Activated naive CD8-positive, alpha-beta T cell treated with anti-CD3 and anti-CD28 coated beads, Interleukin-2, amount 10 ng/mL, durations not matched to agents 7 days and 5 days (primary cell): ENCODE measurements at regions not wholly inside any gene's neighbourhood (a gene's known extent, or its start where the extent isn't known, plus 50 kb on each side); places are given as distances from the start of the nearest gene placed in this dataset.

ENCODE experiments used
- ATAC-seq: fragments of 150-1000 bp; cut with Tn5 transposase; one replicate; pipeline ENCODE4 v1.10.0; 2021; ENCODE audit warnings: low read depth, moderate library complexity
- POLR2A ChIA-PET: fragments of 350-600 bp; sonication (Branson Sonifier 250); formaldehyde crosslinking; loops from one replicate; lab custom pipeline; 2021; ENCODE audit warnings: antibody characterized with exemption; lab: Charles Lee
- DNase-seq: peaks from one replicate; pipeline ENCODE4 v3.0.0; 2021
- H3K27ac Mint-ChIP-seq: one replicate; pipeline ENCODE4 v1.8.0; 2022; ENCODE audit warnings: mild to moderate bottlenecking, mixed read lengths
- H3K27me3 Mint-ChIP-seq: one replicate; pipeline ENCODE4 v1.8.0; 2022; ENCODE audit warnings: mild to moderate bottlenecking, moderate library complexity, mixed read lengths
- H3K36me3 Mint-ChIP-seq: one replicate; pipeline ENCODE4 v1.8.0; 2021; ENCODE audit warnings: mild to moderate bottlenecking, mixed read lengths
- H3K4me1 Mint-ChIP-seq: one replicate; pipeline ENCODE4 v1.8.0; 2021; ENCODE audit warnings: mixed read lengths
- H3K4me3 Mint-ChIP-seq: one replicate; pipeline ENCODE4 v1.8.0; 2022; ENCODE audit warnings: mild to moderate bottlenecking, moderate library complexity, mixed read lengths
- H3K9me3 Mint-ChIP-seq: one replicate; pipeline ENCODE4 v1.8.0; 2021; ENCODE audit warnings: mixed read lengths

DNA sequence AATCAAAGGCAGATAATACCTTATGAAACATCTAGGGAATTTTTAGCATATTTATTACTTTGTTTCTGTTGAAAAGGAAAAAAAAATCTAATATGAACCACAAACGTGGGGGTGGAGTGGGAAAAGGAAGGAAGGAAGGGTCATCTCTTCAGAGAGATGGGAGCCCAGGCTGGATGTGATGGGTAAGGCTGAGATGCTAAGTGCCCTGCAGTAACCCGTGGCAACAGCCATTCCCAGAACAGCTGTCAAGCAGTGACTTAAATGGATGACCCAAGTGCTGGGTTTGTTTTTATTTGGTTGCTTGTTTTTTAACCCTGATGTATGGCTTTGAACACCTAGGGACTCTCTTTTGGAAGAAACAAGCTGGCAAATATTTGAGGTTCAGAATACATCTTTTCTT, 50.7 kb upstream of the KLF7 start:
- H3K9me3 Mint-ChIP-seq: peaks cover 3% of the 10 kb centered on the region
- H3K4me1 Mint-ChIP-seq: no peaks in the 10 kb centered on the region
- DNase-seq: no peak
- H3K36me3 Mint-ChIP-seq: no peaks in the 10 kb centered on the region
- H3K27ac Mint-ChIP-seq: no peak overlapping the region
- no peak for ATAC-seq
- POLR2A ChIA-PET: no interaction called here
- no peak overlapping the region for H3K4me3 Mint-ChIP-seq
- H3K27me3 Mint-ChIP-seq: peaks cover 8% of the 10 kb centered on the region

DNA sequence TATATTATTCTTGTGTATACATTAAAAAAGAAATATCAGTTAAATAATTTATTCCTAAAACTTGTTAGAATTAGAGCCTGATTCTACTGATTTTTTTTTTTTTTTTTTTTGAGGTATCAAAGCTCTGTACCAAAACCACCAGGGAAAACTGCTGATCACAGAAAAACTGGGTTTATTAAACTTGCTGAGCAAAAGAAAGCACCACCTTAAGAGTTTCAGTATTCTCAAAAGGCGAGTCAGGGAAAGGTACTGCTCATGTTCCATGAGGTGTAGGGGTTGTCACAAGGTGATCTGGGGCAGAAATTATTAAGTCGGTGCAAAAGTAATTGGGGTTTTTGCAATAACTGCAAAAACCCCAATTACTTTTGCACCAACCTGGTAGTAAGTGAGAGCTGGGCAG, 51.7 kb upstream of the KLF7 start:
- ATAC-seq (no peak), DNase-seq (no peak)
- no peaks in the 10 kb centered on the region for H3K9me3 Mint-ChIP-seq
- H3K36me3 Mint-ChIP-seq: no peaks in the 10 kb centered on the region
- H3K27ac Mint-ChIP-seq: no peak overlapping the region
- POLR2A ChIA-PET: interaction anchor here (1.4 kb wide), 1 partner anchor 75 kb away, joined by 4 read pairs; no protein-coding TSS in a partner anchor
- H3K4me3 Mint-ChIP-seq: no peak overlapping the region
- no peaks in the 10 kb centered on the region for H3K4me1 Mint-ChIP-seq
- peaks cover 9% of the 10 kb centered on the region for H3K27me3 Mint-ChIP-seq

DNA sequence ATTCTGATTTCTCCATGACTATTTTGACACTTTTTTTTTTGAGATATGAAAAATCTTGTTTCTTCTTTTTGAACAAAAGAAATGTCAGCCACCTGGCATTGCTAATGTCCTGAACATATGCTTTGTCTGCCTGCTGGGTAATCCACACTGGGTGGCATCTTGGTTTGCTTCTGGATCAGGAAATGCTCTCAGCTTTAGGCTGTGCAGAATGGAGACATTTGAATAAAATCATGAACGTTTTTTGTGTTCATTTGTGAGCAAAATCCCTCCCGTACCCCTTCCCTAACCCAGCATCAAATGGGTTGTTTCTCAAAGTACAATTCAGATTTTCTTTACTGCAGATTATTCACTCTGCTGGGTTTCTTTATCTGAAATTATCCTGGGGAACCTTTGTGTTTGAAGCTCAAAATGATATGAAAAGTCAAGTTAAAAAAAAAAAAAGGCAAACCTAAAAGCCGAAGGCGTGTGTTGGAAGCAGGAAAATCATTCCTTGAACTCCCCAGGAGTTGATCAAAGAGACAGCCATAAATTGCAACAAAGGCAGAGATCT, 53.4 kb upstream of the KLF7 start:
- H3K4me1 Mint-ChIP-seq: peaks cover 5% of the 10 kb centered on the region
- POLR2A ChIA-PET: no interaction called here
- peaks cover 9% of the 10 kb centered on the region for H3K27me3 Mint-ChIP-seq
- H3K27ac Mint-ChIP-seq: no peak overlapping the region
- ATAC-seq (no peak), DNase-seq (no peak)
- H3K36me3 Mint-ChIP-seq: no peaks in the 10 kb centered on the region
- H3K4me3 Mint-ChIP-seq: no peak overlapping the region
- H3K9me3 Mint-ChIP-seq: no peaks in the 10 kb centered on the region

DNA sequence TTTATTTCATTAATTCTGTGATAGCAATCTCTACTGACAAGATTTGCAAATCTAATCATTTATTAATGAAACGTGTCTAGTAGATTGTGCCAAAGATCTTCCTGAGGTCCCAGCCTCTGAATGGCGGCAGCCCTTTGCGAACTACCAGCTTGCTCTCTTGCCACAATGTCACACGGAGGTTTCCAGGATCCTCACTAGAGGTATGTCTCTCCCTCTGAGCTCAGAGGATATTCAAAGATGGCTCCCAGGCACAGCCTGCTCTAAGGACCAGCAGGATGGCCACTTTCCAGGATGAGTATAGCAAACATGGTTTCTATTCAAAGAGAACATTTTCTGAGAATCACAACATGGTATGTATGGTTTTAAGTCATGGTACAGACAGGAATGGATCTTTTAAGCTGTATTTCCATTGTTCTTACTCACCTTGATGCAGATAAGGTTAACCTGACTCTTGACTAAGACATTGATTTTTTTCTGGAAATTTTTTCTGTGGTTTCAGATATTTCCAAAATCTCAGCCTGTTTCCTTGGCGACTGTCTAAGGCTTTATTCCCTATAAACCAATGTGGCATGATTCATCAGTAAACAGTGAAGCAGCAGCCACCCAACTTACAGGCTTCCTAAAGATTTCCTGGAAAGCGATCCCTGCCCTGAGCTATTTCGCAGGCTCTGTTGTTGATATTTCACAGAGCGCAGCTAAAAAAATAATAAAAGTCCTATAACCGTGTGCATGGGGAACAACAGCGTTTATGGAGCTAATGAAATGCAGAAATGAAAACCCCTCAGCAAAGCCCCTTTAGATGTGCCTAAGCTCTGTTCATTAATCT, 54.1 kb upstream of the KLF7 start:
- Mint-ChIP-seq H3K27ac (no peak overlapping the region), H3K4me3 (no peak overlapping the region), H3K9me3 (no peaks in the 10 kb centered on the region), H3K36me3 (no peaks in the 10 kb centered on the region), H3K27me3 (peaks cover 9% of the 10 kb centered on the region), H3K4me1 (peaks cover 10% of the 10 kb centered on the region)
- POLR2A ChIA-PET: no interaction called here
- DNase-seq (no peak), ATAC-seq (no peak)

DNA sequence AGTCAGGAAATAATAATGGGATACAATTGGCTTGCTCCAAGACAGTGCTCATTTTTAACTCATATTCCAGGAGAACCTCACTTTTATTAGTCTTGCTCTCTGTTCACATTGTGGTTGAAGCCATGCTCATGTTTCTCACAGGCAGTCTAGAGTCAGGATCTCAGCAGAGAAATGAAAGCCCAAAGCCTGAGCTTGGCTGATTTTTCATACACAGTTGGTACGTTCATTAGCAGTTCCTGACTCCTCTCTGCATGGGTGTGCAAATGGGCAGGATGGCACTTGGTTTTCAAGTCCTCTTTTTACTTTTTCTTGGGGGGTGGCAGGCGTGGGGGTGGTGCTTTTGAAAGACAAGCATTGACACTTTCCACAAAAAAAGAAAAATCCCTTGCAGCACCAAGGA, 56.0 kb upstream of the KLF7 start:
- H3K4me1 Mint-ChIP-seq: peaks cover 28% of the 10 kb centered on the region
- no peaks in the 10 kb centered on the region for H3K36me3 Mint-ChIP-seq
- H3K27ac Mint-ChIP-seq: no peak overlapping the region
- DNase-seq: no peak
- peaks cover 9% of the 10 kb centered on the region for H3K27me3 Mint-ChIP-seq
- ATAC-seq: no peak
- POLR2A ChIA-PET: interaction anchor here (0.7 kb wide), 1 partner anchor 58 kb away, joined by 3 read pairs; no protein-coding TSS in a partner anchor
- no peak overlapping the region for H3K4me3 Mint-ChIP-seq
- no peaks in the 10 kb centered on the region for H3K9me3 Mint-ChIP-seq

DNA sequence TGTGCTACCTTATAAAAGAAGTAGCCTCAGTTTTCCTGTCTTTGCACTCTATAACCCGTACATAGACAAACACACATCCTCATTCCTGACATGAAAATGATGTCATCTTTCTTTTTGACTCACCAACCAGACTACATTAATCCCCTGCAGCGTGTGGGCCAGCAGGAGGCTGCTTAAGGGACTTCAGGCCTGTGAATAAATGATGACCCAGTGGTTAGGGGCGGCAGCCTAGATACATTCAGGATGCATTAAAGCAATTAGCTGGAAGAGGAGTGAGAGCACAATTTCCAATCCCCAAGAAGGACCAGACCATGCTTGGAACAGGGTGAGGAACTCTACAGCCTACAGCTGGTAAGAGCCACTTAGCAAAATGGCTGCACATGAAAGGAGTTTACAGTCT, 57.3 kb upstream of the KLF7 start:
- H3K36me3 Mint-ChIP-seq: no peaks in the 10 kb centered on the region
- DNase-seq: no peak
- H3K4me3 Mint-ChIP-seq: no peak overlapping the region
- H3K4me1 Mint-ChIP-seq: peaks cover 30% of the 10 kb centered on the region
- POLR2A ChIA-PET: no interaction called here
- no peak overlapping the region for H3K27ac Mint-ChIP-seq
- no peaks in the 10 kb centered on the region for H3K9me3 Mint-ChIP-seq
- H3K27me3 Mint-ChIP-seq: peaks cover 12% of the 10 kb centered on the region
- no peak for ATAC-seq

DNA sequence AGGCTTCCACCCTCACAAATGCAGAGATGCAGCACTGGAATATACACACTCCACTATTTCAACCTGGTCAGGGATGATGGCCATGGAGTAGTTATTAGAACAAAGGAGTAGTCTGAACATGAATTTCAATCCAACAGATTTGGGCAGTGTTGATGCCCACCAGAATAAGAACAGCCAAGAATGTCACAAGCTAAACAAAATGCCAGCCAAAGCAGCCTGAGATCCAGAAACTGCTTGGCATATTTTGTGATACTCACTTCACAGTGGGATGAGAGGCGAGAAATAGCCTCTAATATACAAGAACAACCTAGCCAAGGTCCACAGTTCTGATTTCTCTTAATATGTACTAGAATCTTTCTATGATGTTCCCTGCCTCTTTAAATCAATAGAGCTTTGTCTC, 58.6 kb upstream of the KLF7 start:
- POLR2A ChIA-PET: no interaction called here
- Mint-ChIP-seq H3K27me3 (peaks cover 9% of the 10 kb centered on the region), H3K27ac (no peak overlapping the region), H3K4me1 (peaks cover 30% of the 10 kb centered on the region), H3K4me3 (no peak overlapping the region), H3K36me3 (no peaks in the 10 kb centered on the region), H3K9me3 (no peaks in the 10 kb centered on the region)
- DNase-seq (no peak), ATAC-seq (no peak)

DNA sequence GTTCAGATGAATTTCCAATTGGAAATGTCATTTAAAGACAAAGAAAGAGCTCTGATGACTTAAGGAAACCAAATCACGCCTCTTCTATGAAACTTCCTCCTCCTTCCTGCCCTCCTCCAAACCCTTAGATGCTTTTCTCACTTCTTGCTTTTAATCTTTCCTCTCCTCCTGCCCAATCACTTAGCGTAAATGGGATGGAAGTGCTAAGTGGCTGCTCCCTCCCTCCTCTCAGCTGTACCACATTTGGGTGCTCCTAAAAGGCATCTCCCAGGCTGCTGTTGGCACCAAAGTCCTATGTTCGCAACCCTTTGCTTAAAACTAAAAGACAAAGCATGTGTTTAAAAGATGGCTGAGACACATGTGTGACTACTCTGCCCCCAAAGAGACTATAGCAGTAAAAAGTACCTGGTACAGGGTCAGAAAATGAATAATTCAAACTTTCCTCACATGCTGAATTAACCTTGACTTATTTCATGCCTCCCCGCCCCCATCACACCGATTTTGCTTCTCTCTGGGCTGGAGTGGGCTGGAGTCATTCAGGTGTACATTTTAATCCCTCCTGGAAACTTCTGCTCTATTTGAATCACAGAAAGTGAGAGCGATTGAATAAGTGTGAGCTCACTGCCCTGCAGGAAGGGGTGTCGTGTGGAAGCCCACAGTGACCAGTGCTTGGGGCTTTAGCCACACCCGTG, 59.2 kb upstream of the KLF7 start:
- Mint-ChIP-seq H3K4me3 (no peak overlapping the region), H3K4me1 (peaks cover 30% of the 10 kb centered on the region), H3K27ac (peak overlapping the region; percentile 14), H3K27me3 (peaks cover 6% of the 10 kb centered on the region), H3K36me3 (no peaks in the 10 kb centered on the region), H3K9me3 (no peaks in the 10 kb centered on the region)
- no peak for ATAC-seq
- POLR2A ChIA-PET: no interaction called here
- DNase-seq: no peak

DNA sequence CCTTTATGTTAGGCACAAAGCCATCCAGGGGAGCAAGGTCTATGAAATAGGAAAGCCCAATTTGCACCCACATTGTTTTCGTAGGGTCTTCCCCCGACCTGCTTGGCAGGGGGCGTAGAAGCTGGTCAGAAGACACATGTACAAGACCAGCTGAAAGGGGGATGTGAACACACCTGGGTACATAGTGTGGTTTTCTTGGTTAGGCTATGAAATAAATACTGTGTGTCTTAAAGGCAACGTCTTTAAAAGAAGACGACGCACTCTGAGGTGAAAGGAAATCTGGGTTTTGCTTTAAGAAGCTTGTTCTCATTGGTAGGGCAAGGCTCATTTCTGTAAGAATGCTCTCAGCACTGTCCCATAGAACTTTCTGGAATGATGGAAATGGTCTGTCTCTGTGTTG, 60.0 kb upstream of the KLF7 start:
- Mint-ChIP-seq H3K4me3 (no peak overlapping the region), H3K27ac (no peak overlapping the region), H3K36me3 (no peaks in the 10 kb centered on the region), H3K27me3 (peaks cover 6% of the 10 kb centered on the region), H3K4me1 (peaks cover 32% of the 10 kb centered on the region), H3K9me3 (peaks cover 1% of the 10 kb centered on the region)
- POLR2A ChIA-PET: interaction anchor here (0.8 kb wide), 1 partner anchor 82 kb away, joined by 3 read pairs; no protein-coding TSS in a partner anchor
- DNase-seq (no peak), ATAC-seq (peak; percentile 45)

DNA sequence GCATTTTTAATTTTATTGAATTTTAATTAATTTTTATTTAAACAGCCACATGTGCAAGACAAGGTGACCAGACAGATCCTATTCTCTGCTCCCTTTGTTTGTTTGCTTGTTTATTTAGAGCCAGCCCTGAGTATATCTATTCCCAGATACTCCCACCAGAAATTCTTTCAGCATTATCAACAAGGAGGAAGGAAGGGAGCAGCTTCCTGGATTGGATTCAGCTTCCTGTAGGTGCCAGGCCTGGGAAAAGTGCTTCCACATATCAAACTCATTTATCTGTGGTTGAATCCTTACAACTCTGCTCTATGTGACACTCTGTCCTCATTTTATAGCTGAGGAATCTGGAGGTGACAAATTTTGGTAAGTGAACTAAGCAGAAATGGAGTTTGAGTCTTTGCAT, 60.5 kb upstream of the KLF7 start:
- POLR2A ChIA-PET: interaction anchor here (0.8 kb wide), 1 partner anchor 83 kb away, joined by 3 read pairs; no protein-coding TSS in a partner anchor
- DNase-seq (no peak), ATAC-seq (no peak)
- Mint-ChIP-seq H3K4me3 (no peak overlapping the region), H3K27me3 (peaks cover 6% of the 10 kb centered on the region), H3K9me3 (peaks cover 1% of the 10 kb centered on the region), H3K36me3 (no peaks in the 10 kb centered on the region), H3K4me1 (peaks cover 36% of the 10 kb centered on the region), H3K27ac (no peak overlapping the region)

DNA sequence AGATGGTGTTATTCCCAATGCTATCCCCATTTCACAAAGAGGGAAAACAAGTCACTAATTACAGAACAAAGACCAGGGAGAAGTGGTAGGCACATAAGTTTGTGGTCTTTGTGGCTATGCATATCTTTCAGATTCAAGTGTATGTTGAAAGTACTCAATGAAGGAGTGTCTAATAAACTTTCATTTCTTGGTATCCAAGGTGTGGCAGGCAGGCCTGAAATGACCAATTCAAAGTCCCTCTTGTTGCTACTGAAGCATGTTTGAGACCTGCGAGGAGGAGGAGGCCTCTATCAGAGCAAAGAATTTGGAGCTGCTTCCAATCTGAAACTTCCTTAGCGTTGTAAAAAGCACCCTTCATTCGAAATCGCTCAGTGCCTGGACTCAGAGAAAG, 60.9 kb upstream of the KLF7 start:
- Mint-ChIP-seq H3K27ac (no peak overlapping the region), H3K36me3 (no peaks in the 10 kb centered on the region), H3K27me3 (peaks cover 2% of the 10 kb centered on the region), H3K4me1 (peaks cover 40% of the 10 kb centered on the region), H3K4me3 (no peak overlapping the region), H3K9me3 (peaks cover 1% of the 10 kb centered on the region)
- ATAC-seq (no peak), DNase-seq (no peak)
- POLR2A ChIA-PET: no interaction called here

DNA sequence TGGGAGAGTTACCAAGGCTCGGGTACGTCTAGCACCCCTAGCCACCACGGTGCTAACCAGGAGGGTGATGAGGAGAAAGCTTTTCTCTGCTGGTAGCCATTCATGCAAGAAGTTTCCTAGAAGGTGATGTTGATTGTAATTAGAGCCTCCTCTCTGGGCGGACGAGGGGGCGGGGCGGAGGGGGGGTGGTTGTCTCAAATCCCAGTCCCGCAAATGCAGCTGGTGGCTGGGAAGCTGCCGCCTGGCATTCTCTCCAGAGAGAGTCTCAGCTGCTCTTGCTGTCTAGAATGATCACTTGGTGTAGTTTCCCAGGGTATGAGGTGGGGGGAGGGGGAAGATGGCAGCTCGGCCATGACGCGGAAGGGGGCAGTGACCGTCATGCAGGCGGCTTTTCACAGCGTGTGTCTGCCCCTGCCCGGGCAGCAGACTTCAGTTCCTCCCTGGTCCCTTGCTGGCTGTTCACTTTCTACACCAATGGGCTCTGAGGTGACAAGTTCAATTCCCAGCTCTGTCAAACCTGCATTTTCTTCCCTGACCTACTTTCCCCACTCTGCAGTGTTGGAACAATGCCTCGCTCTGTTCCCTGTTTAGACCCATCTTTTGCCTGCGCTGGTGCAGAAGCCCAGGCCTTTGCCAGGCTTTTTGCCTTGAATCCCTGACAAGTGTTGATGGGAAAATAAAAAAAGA, 61.5 kb upstream of the KLF7 start:
- no peak overlapping the region for H3K4me3 Mint-ChIP-seq
- POLR2A ChIA-PET: no interaction called here
- H3K9me3 Mint-ChIP-seq: peaks cover 1% of the 10 kb centered on the region
- H3K27me3 Mint-ChIP-seq: peaks cover 2% of the 10 kb centered on the region
- H3K4me1 Mint-ChIP-seq: peaks cover 41% of the 10 kb centered on the region
- no peak for DNase-seq
- ATAC-seq: no peak
- no peak overlapping the region for H3K27ac Mint-ChIP-seq
- no peaks in the 10 kb centered on the region for H3K36me3 Mint-ChIP-seq

DNA sequence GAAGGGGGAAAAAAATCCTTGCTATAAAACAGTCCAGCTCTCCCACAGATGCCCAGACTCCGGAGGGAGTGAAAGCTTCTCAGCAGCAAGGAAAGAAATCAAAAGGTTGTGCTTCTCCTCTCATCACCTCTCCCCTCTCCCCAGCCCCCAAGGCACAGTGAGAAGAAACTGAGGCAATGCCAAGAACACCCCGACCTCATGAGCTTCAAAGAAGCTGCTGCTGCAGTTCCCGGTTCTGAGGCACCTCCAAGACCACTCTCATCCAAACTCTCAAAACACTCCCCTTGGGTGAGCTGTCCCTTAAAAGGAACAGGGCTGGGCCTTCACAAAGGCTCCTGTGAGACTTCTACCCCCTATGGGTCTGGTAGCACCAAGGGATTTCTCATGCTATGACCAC, 62.0 kb upstream of the KLF7 start:
- H3K9me3 Mint-ChIP-seq: peaks cover 1% of the 10 kb centered on the region
- H3K36me3 Mint-ChIP-seq: no peaks in the 10 kb centered on the region
- no peak for ATAC-seq
- no peak for DNase-seq
- peaks cover 41% of the 10 kb centered on the region for H3K4me1 Mint-ChIP-seq
- H3K4me3 Mint-ChIP-seq: no peak overlapping the region
- POLR2A ChIA-PET: no interaction called here
- no peak overlapping the region for H3K27ac Mint-ChIP-seq
- peaks cover 2% of the 10 kb centered on the region for H3K27me3 Mint-ChIP-seq
